ENCODE measurements at regions not wholly inside any gene's neighbourhood (a gene's known extent, or its start where the extent isn't known, plus 50 kb on each side); places are given as distances from the start of the nearest gene placed in this dataset.

- no peak overlapping the region for H3K4me3 ChIP-seq
- intact Hi-C loops (cut with DNase I; ENCODE audit: low total_unique reads): loop anchor here (10.0 kb wide), 1 partner anchor 245 kb away; no protein-coding TSS in a partner anchor
- in situ Hi-C loops (cut with MboI; ENCODE audit: low sequenced_read_pairs in 4 of 4): no loop called here
- ATAC-seq (no peak), DNase-seq (no peak)
- no peaks in the 10 kb centered on the region for H3K27me3 ChIP-seq
- H3K9me3 ChIP-seq: no peaks in the 10 kb centered on the region
- H3K27ac ChIP-seq: no peak overlapping the region
- no peaks in the 10 kb centered on the region for H3K36me3 ChIP-seq
- TF ChIP-seq, protein P1, sequence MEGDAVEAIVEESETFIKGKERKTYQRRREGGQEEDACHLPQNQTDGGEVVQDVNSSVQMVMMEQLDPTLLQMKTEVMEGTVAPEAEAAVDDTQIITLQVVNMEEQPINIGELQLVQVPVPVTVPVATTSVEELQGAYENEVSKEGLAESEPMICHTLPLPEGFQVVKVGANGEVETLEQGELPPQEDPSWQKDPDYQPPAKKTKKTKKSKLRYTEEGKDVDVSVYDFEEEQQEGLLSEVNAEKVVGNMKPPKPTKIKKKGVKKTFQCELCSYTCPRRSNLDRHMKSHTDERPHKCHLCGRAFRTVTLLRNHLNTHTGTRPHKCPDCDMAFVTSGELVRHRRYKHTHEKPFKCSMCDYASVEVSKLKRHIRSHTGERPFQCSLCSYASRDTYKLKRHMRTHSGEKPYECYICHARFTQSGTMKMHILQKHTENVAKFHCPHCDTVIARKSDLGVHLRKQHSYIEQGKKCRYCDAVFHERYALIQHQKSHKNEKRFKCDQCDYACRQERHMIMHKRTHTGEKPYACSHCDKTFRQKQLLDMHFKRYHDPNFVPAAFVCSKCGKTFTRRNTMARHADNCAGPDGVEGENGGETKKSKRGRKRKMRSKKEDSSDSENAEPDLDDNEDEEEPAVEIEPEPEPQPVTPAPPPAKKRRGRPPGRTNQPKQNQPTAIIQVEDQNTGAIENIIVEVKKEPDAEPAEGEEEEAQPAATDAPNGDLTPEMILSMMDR (IDR thresholded peaks at IDR 0.05 in 4 of 5, conservative IDR thresholded peaks at IDR 0.05 in 1 of 5): no peak
- no peak for TF ChIP-seq POLR2A (IDR thresholded peaks at IDR 0.05)
- H3K4me1 ChIP-seq: no peaks in the 10 kb centered on the region
These were observed 52.7 kb upstream of the LAMA1 start for GRCh38 chr18:7170292-7170691.

DNA sequence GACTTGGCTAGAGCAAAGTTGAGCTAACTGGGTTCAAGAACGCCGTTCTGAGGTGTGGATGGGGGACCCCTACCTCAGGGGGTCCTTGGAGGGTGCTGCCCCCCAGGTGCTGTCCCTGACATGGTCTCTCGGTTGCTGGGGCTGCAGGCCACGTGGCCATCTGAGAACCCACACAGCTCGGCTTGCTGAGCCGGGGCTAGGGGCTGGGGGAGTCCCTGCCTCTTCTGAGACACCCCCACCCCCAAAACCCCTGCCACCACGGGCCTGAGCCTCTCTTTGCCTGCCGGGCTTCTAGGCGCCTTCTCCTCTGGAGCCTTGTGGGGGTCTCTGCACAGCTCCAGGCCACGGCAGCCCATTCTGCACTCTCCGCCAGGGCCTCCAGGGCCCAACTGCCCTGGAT is 52.0 kb upstream of the LAMA1 start:
- Histone ChIP-seq H3K27ac (no peak overlapping the region), H3K4me1 (no peaks in the 10 kb centered on the region), H3K4me3 (no peak overlapping the region), H3K9me3 (no peaks in the 10 kb centered on the region), H3K36me3 (no peaks in the 10 kb centered on the region), H3K27me3 (no peaks in the 10 kb centered on the region)
- ATAC-seq (no peak), DNase-seq (no peak)
- intact Hi-C loops (cut with DNase I; ENCODE audit: low total_unique reads): no loop called here
- no peak for TF ChIP-seq POLR2A (IDR thresholded peaks at IDR 0.05)
- TF ChIP-seq, protein P1 (IDR thresholded peaks at IDR 0.05 in 4 of 5, conservative IDR thresholded peaks at IDR 0.05 in 1 of 5): no peak
- in situ Hi-C loops (cut with MboI; ENCODE audit: low sequenced_read_pairs in 4 of 4): no loop called here

DNA sequence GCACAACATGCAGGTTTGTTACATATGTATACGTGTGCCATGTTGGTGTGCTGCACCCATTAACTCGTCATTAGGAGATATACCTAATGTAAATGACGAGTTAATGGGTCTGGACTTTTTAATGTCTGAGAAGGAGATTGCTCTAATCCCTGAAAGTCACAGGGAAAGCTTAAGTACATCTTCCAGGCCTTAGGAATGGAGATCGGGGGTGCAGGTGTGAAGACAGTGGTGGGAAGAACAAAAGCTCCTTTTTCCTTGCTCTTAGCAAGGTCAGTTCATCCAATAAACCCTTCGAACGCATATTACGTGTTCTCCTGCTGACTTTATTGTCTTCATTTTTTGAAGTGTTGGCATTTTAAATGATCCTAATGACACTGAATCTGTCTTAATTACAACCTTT is 50.8 kb upstream of the LAMA1 start:
- Histone ChIP-seq H3K27me3 (no peaks in the 10 kb centered on the region), H3K36me3 (no peaks in the 10 kb centered on the region), H3K4me3 (no peak overlapping the region), H3K4me1 (no peaks in the 10 kb centered on the region), H3K27ac (no peak overlapping the region), H3K9me3 (no peaks in the 10 kb centered on the region)
- ATAC-seq (no peak), DNase-seq (no peak)
- in situ Hi-C loops (cut with MboI; ENCODE audit: low sequenced_read_pairs in 4 of 4): no loop called here
- intact Hi-C loops (cut with DNase I; ENCODE audit: low total_unique reads): no loop called here
- TF ChIP-seq, protein P1 (IDR thresholded peaks at IDR 0.05 in 4 of 5, conservative IDR thresholded peaks at IDR 0.05 in 1 of 5): no peak
- TF ChIP-seq POLR2A (IDR thresholded peaks at IDR 0.05): no peak
